Suprapubic skin (tissue), 4 donors: ENCODE measurements at regions not wholly inside any gene's neighbourhood (a gene's known extent, or its start where the extent isn't known, plus 50 kb on each side); places are given as distances from the start of the nearest gene placed in this dataset.

Experiments used
- DNase-seq, 2 donors: peaks; one replicate each; pipeline ENCODE4 v3.0.0-alpha.2; 2019; ENCODE audit warnings: low spot score in 2 of 2
- H3K27ac ChIP-seq: fragments of 200-600 bp; sonication (generic); one replicate; pipeline ENCODE4 v1.5.1; 2019
- H3K27me3 ChIP-seq: fragments of 200-600 bp; sonication (generic); one replicate; pipeline ENCODE4 v1.5.1; 2019
- H3K36me3 ChIP-seq: fragments of 200-600 bp; sonication (generic); one replicate; pipeline ENCODE4 v1.5.1; 2019
- H3K4me1 ChIP-seq: fragments of 200-600 bp; sonication (generic); one replicate; pipeline ENCODE4 v1.5.1; 2019
- H3K4me3 ChIP-seq: fragments of 200-600 bp; sonication (generic); one replicate; pipeline ENCODE4 v1.5.1; 2019; ENCODE audit warnings: mild to moderate bottlenecking
- H3K9me3 ChIP-seq: fragments of 200-600 bp; sonication (generic); one replicate; pipeline ENCODE4 v1.5.1; 2019
- CTCF ChIP-seq, 2 donors: fragments of 200-600 bp in 1 of 2; fragments of 450-650 bp in 1 of 2; sonication (generic) in 1 of 2; IDR thresholded peaks; one replicate each; pipeline ENCODE4 v1.5.1; 2016 to 2019; ENCODE audit warnings: antibody characterized with exemption in 2 of 2, mild to moderate bottlenecking in 1 of 2, moderate library complexity in 1 of 2
- EP300 ChIP-seq: sonication (generic); formaldehyde crosslinking; IDR thresholded peaks from one replicate; pipeline ENCODE4 v1.6.1; 2017; ENCODE audit warnings: antibody characterized with exemption
- POLR2A ChIP-seq, 2 donors: fragments of 450-650 bp; IDR thresholded peaks; one replicate each; pipeline ENCODE4 v1.6.1; 2017; ENCODE audit warnings: antibody characterized with exemption in 2 of 2, mild to moderate bottlenecking in 2 of 2, moderate library complexity in 2 of 2
- POLR2AphosphoS5 ChIP-seq, 3 donors: sonication (generic); formaldehyde crosslinking; IDR thresholded peaks; one replicate each; pipeline ENCODE4 v1.6.1; 2017; ENCODE audit warnings: antibody characterized with exemption in 3 of 3
- WGBS: methylation state at CpG from one replicate; pipeline ENCODE4 v1.1.5; 2018; 5-methylcytosine and 5-hydroxymethylcytosine counted together

- Histone ChIP-seq H3K27ac (no peak overlapping the region), H3K36me3 (no peaks in the 10 kb centered on the region), H3K27me3 (no peaks in the 10 kb centered on the region), H3K9me3 (no peaks in the 10 kb centered on the region), H3K4me1 (no peaks in the 10 kb centered on the region), H3K4me3 (no peak overlapping the region)
- TF ChIP-seq POLR2A (IDR thresholded peaks at IDR 0.05): no peak
- no peak for TF ChIP-seq CTCF (IDR thresholded peaks at IDR 0.05)
- TF ChIP-seq EP300: no peak
- TF ChIP-seq POLR2AphosphoS5 (IDR thresholded peaks at IDR 0.05): no peak
- 71% methylated on average over 2 of the region's 2 CpGs for WGBS
- no peak for DNase-seq
Measured at GRCh38 chr4:161303551-161303950, 860.2 kb downstream of the FSTL5 start.

GRCh38 chr4:161291222-161291621 lies 872.6 kb downstream of the FSTL5 start:
- Histone ChIP-seq H3K27me3 (no peaks in the 10 kb centered on the region), H3K36me3 (no peaks in the 10 kb centered on the region), H3K27ac (no peak overlapping the region), H3K9me3 (peaks cover 4% of the 10 kb centered on the region), H3K4me1 (no peaks in the 10 kb centered on the region), H3K4me3 (no peak overlapping the region)
- no peak for TF ChIP-seq CTCF (IDR thresholded peaks at IDR 0.05)
- TF ChIP-seq POLR2AphosphoS5 (IDR thresholded peaks at IDR 0.05): no peak
- no peak for TF ChIP-seq POLR2A (IDR thresholded peaks at IDR 0.05)
- no peak for TF ChIP-seq EP300
- DNase-seq: no peak
- 85% methylated on average over 5 of the region's 5 CpGs for WGBS

DNA sequence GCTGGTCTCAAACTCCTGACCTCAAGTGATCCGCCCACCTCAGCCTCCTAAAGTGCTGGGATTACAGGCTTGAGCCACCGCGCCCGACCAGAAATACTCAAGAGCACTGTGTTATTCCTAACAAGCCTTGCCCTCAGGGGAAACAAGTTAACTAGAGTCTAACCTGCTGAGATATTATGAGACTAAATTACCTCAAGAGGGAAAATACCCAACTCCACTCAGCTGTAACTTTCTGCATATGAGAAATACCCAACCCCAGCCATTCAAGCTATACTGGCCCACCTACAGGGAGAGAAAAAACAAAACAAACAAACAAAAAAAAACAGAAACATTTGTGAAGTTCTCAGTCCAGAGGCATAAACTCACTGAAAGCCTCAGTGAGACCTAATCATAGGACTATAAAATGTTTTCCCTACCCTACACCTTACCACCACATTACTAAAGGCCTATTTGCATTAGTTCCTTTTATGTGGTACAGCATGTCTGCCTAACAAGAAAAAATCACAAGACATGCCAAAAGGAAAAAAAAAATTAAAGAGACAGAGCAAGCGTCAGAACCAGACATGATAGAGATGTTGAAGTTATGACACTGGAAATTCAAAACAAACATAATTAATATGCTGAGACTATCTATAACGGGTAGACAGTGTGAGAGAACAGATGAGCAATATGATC lies 876.0 kb downstream of the FSTL5 start:
- no peak for DNase-seq
- Histone ChIP-seq H3K36me3 (no peaks in the 10 kb centered on the region), H3K9me3 (peaks cover 4% of the 10 kb centered on the region), H3K4me1 (no peaks in the 10 kb centered on the region), H3K4me3 (no peak overlapping the region), H3K27me3 (no peaks in the 10 kb centered on the region), H3K27ac (no peak overlapping the region)
- no peak for TF ChIP-seq POLR2A (IDR thresholded peaks at IDR 0.05)
- no peak for TF ChIP-seq EP300
- TF ChIP-seq CTCF (IDR thresholded peaks at IDR 0.05): no peak
- TF ChIP-seq POLR2AphosphoS5 (IDR thresholded peaks at IDR 0.05): no peak
- 88% methylated on average over 6 of the region's 6 CpGs for WGBS

DNA sequence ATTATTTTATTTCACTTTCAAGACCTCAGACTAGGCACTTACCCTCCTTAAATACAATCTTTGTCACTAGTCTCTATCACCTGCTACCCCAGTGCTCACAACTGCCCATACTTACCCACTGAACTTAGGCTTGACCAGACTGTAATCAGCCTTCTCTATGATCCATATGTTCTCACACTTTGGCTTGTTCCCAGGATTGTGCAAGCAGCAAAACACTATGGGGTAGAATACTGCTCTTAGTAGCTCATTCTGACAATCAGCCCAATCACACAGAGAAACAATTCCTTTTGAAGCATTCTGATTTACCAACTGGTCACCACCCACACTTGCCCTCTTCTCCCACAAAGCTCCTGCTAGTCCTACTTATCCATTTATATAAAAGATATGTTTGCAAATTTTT lies 878.3 kb downstream of the FSTL5 start:
- DNase-seq: no peak
- Histone ChIP-seq H3K4me3 (no peak overlapping the region), H3K27ac (no peak overlapping the region), H3K36me3 (no peaks in the 10 kb centered on the region), H3K4me1 (no peaks in the 10 kb centered on the region), H3K27me3 (no peaks in the 10 kb centered on the region), H3K9me3 (no peaks in the 10 kb centered on the region)
- TF ChIP-seq CTCF (IDR thresholded peaks at IDR 0.05) (no peak), POLR2AphosphoS5 (IDR thresholded peaks at IDR 0.05) (no peak), POLR2A (IDR thresholded peaks at IDR 0.05) (no peak), EP300 (no peak)

DNA sequence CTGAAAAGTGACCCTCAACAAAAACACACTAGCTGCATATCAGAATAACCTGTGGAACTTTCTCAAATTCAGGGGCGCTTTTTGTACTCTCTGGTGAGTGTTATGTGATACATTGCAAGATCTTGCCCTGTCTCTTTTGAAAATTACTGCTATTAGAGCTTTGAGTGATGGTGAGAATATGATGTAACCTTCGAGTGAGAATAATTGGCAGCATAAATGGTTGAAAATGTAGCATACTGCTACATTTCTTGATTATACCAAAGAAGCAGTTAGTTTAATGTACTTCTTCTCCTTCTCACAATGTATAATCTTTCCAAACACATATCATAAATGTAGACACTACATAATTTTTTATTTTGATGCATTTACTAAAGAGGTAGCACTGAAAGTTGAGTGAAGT lies 882.9 kb downstream of the FSTL5 start:
- Histone ChIP-seq H3K4me3 (no peak overlapping the region), H3K9me3 (peaks cover 3% of the 10 kb centered on the region), H3K27ac (no peak overlapping the region), H3K36me3 (no peaks in the 10 kb centered on the region), H3K4me1 (no peaks in the 10 kb centered on the region), H3K27me3 (no peaks in the 10 kb centered on the region)
- WGBS: 77% methylated on average over 2 of the region's 2 CpGs
- TF ChIP-seq POLR2AphosphoS5 (IDR thresholded peaks at IDR 0.05) (no peak), POLR2A (IDR thresholded peaks at IDR 0.05) (no peak), CTCF (IDR thresholded peaks at IDR 0.05) (no peak), EP300 (no peak)
- no peak for DNase-seq
